ENCODE measurements at regions not wholly inside any gene's neighbourhood (a gene's known extent, or its start where the extent isn't known, plus 50 kb on each side); places are given as distances from the start of the nearest gene placed in this dataset.
"Not testable (repeated sequence)": the region's sequence is repeated elsewhere in the genome, so short reads cannot be mapped to it uniquely, and the experiment has no call there.

DNA sequence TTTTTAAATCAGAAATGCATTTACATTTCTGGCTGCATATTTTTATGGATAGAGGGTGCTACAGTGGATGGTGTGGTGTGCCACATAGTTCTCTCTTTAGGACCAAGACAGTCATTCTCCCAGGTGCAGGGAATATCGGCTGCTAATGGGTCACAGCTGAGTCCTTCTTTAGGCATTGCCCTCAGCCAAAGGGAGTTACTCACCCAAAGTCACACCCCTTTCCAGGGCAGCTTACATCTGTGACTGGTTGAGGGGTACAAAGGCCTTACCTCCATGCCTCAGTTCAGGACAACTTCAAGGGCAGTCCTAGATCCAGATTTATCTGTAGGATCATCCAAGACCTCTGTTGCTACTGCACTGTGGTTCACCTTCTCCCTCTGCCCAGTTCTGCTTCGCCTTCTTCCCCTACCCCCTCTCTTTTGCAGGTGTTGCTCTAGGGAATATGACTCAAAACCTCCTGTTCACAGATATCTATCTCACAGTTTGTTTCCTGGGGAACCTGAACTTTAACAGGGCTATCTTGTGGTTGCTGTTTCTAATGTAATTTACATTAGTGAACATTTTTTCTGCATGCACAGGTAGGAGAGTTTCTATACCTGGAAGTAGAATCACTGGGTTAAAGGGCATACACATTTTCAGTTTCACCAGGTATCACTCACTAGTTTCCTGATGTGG lies 413.9 kb downstream of the RPS6KC1 start:
- DNase-seq (ENCODE audit: low spot score): no peak

DNA sequence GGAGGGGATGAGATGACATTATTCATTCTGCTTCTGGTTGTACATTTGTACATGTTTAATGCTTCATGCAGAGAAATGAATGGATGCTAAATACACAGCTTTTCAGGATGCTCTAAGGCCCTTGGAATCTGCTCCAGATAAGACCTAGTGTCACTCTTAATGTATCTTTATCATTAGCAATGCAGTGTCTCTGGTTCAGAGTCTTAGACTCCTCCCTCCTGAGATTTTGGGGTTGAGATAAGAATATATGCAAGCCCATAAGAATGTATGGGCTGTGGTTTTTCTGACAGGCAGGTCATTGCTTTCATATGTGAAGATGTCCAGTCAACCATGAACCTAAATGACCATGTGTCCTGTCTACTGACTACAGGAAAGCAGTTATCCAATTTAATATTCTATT lies 415.5 kb downstream of the RPS6KC1 start:
- DNase-seq (ENCODE audit: low spot score): no peak

DNA sequence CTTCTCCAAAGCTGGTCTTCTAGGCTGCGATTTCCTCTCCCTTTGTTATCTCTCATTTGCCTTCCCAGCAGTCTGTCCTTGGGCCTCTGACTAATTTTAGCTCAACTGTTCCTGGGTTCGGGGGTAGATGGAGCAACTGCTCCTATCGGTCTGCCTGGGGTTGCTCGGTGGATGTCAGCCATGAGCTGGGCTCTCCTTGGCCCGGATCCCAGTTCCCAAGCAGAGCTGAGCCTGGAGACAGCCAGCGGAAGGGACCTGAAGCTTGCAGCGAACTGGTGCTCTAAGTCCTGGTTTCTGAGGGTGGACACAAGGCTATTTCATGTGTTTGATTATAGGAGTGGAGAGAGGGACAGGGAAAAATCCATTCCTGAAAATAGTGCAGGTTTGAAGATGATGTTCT lies 423.0 kb downstream of the RPS6KC1 start:
- no peak for DNase-seq (ENCODE audit: low spot score)

DNA sequence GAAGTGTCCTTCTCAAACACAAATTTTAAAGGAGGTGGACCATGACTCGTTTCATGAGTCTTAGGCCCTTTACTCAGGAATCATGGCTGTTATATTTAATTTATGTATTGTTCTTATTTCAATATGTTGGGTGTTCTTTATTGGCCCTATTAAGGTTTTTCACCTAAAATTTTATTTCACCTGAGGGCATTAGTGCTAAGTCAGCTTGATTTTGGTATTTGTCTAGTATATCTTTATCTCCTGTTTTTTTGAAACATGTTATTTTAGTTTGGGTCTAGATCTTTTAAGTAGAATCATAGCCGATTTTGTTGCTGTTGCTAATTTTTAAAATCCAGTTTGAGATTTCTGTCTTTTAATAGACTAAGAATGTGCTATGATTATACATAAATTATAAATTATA lies 430.4 kb downstream of the RPS6KC1 start:
- DNase-seq (ENCODE audit: low spot score): no peak

DNA sequence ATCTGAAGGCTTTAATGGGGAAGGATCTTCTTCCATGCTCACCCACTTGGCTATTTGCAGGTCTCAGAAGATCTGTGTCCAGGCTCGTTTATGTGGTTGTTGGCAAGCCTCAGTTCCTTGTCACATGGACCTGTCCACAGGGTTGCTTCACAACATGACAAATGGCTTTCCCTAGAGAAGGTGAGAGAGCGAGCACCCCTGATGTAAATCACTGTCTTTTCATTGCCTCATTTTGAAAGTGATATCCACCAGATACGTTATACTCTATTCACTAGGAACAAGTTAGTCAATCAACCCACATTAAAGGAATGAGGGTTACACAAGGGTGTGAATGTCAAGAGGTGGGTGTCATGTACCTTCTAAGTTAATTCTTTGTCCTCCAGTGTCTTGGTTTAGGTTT lies 433.3 kb downstream of the RPS6KC1 start:
- DNase-seq (ENCODE audit: low spot score): no peak

DNA sequence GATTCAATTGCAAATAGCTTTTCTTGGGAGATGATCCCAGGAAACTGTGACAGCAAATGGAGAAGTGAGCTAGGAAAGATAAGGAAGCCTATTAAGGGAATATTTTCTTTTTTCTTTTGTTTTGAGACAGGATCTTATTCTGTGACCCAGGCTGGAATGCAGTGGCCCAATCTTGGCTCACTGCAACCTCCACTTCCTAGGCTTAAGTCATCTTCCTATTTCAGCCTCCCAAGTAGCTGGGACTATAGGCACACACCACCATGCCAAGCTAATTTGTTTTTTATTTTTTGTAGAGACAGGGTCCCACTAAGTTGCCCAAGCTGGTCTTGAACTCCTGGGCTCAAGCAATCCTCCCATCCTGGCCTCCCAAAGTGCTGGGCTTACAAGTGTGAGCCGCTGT lies 433.7 kb downstream of the RPS6KC1 start:
- DNase-seq (ENCODE audit: low spot score): no peak

DNA sequence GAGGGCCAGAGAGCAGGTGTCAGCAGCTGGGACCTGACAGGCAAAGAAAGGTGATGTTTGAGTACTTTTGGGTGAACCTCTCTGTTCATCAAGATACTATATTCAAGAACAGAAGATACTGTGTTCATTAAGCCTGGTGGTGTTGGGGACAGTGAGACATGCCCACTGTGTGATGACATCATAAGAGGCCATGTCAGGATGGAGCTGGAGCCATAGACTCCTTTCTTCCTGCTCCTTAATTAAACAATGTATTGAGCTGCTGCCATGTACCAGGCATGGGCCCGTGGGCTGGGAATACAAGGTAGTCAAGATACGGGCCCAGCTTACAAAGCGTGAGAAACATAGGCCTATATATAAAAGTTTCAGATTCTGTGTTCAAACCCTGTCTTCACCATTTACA lies 435.4 kb downstream of the RPS6KC1 start:
- DNase-seq (ENCODE audit: low spot score): no peak

DNA sequence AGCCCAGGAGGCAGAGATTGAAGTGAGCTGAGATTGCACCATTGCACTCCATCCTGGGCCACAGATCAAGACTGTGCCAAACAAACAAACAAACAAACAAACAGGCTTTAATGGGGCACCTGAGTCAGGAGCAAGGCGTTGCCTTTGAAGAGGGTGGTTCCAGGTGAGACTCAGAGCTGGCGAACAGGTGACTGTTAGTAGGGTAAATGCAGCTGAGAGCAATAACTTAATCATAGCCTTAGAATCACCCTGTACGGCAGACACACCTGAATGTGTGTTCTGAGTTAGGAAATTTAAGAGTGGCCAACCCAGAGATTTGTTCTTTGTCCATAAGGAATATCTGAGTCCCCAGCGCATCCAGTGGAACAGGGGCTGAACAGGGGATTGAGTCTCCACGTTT lies 440.4 kb downstream of the RPS6KC1 start:
- DNase-seq (ENCODE audit: low spot score): no peak

DNA sequence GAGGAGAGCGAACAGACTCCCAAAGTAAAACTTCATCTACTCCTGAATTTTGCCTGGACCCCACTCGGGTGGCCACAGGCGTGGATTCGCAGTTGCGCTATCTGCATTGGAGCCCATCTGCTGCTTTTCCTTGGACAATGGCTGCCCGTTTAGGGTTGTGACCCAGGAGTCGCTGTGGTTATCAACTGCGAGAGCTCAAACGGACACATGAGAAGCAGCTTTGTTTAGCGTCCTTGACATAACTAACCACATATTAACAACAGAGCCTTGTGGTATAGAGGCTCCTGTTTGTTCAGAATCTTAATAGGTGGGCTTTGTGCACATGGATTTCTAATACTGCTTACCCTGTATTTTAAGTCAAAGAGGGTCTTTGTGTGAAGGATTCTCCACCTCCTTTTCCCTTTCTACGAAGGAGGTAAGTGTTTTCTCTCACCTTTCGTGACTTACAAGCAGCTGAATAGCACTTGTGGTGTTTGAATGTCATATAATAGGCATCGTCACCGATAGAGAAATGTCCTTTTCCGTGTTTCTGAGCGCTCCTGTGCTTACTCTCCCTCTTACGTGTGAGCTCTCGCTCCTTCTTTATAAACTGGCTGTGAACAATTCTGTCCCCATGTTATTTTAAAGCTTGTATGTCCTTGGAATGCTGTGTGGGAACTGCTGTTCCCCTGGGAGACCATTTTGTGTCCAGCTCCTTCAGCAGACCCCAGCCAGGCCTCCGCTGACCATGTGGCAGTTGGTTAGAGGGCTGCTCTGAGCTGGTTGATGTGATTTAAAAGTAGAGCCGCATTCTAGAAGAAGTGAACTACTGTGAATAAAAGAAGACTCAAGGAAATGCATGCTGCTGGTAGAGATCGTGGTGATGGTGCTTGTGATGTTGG lies 441.4 kb downstream of the RPS6KC1 start:
- no peak for DNase-seq (ENCODE audit: low spot score)

DNA sequence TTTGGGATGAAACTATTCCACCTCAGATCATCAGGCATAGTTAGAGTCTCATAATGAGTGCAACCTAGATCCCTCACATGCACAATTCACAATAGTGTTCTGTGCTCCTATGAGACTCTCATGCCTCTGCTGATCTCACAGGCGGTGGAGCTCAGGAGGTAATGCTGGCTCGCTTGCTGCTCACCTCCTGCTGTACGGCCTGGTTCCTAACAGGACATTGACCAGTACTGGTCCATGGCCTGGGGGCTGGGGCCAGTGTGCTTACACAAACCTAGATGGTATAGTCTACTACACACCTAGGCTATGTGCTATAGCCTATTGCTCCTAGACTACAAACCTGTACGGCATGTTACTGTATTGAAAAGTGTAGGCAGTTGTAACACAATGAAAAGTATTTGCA lies 448.4 kb downstream of the RPS6KC1 start:
- no peak for DNase-seq (ENCODE audit: low spot score)

DNA sequence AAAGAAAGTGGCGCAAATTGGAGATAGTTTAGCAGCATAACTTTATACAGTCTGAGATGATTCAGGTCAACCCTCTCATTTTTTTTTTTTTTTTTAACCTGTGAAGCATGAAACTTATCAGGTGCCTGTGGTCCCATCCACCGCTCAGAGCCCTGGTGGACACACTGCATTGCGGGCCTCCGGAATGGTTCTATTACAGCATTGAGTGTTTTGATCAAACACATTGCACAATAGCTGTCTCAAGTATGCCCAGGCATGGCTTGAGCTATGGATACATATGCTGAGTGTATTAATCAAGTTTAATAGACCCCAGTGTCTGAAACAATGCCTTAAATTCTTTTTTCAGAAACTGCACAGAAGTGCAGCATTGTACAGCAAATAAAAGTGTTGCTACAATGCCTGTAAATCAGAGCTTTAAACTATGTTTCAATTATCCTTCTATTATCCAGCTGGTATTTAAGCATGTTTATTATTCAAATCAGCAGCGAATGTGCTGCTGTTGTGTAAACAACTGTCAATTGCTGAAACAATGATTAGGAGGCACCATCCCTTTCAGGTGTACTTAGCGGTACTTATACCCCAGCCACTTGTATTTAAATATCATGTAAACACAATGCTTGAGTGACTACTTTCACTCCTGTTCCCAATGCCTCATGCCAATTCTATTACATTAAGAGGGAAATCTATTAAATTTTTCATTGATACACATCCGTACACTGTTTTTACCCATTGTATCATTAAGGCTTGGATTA lies 456.6 kb downstream of the RPS6KC1 start:
- DNase-seq (ENCODE audit: low spot score): no peak

DNA sequence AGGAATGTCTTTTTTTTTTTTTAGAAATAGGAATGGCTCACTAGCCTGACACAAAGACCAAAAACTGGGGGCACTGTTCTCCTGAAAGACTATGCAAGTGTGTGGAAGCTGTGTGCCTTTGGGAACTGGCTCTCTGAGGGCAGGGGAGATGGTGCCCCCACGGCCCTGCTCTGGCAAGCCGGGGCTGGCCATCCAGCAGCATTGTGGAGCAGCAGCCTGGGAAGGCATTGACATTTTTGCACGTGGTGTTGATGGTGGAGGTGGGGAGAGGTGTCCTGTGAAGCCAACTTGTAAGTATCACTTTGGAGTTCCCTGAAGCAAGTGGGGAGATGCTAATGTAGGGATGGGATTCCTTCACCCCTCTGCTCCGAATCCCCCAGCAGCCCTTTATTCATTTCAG lies 460.1 kb downstream of the RPS6KC1 start:
- DNase-seq (ENCODE audit: low spot score): no peak

DNA sequence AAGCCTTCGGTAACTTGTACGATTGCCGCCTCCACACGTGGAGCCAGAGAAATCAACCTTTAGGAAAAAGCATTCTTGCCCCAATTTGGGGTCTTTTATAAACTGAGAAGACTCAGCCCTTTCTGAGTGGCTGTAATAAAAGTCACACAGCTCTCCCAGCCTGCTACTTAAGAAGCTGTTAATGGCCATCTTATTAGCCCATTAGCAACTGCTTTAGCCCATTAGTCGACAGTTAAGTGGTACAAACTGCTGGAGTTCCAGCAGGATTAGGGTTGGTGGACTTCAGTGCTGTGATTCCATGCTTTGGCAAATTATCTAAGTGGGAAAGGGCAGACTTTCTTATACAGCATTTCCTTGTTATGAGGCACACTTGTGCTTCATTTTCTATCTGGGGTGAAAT lies 461.3 kb downstream of the RPS6KC1 start:
- no peak for DNase-seq (ENCODE audit: low spot score)

DNA sequence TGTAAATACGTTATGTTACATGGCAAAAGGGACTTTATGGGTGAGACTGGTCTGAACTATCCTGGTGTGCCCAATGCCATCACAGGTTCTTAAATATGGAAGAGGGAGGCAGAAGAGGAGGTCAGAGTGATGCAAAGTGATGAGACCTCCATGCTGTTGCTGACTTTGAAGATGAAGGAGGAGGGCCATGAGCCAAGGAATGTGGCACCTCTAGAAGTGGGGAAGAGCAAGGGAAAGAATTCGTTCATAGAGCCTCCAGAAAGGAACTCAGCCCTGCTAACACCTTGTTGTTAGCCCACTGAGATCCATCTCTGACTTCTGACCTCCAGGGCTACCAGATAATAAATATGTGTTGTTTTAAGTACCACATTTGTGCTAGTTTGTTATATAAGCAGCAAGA lies 462.0 kb downstream of the RPS6KC1 start:
- no peak for DNase-seq (ENCODE audit: low spot score)

DNA sequence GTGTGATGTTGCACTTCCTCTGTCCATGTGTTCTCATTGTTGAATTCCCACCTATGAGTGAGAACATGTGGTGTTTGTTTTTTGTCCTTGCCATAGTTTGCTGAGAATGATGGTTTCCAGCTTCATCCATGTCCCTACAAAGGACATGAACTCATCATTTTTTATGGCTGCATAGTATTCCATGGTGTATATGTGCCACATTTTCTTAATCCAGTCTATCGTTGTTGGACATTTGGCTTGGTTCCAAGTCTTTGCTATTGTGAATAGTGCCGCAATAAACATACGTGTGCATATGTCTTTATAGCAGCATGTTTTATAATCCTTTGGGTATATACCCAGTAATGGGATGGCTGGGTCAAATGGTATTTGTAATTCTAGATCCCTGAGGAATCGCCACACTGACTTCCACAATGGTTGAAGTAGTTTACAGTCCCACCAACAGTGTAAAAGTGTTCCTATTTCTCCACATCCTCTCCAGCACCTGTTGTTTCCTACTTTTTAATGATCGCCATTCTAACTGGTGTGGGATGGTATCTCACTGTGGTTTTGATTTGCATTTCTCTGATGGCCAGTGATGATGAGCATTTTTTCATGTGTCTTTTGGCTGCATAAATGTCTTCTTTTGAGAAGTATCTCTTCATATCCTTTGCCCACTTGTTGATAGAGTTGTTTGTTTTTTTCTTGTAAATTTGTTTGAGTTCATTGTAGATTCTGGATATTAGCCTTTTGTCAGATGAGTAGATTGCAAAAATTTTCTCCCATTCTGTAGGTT lies 463.6 kb downstream of the RPS6KC1 start:
- not testable (repeated sequence) for DNase-seq (ENCODE audit: low spot score)

DNA sequence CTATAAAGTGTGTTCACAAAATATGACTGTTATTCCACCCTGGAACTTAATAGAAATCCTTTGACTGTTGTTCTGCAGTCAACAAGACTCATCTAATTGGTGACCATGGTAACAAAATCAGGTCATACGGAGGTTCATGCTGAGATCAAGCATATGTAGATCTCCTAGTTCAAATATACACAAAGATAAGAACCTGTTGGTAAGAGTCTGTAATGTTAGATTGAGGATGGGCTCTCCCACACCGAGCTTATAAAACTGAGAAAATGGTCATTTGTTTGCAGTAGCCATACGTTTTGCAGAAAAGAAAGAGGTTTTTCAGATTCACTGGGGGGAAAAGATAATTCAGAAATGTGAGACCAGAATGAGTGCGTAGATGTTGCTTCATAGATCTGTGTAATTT lies 468.1 kb downstream of the RPS6KC1 start:
- no peak for DNase-seq (ENCODE audit: low spot score)

DNA sequence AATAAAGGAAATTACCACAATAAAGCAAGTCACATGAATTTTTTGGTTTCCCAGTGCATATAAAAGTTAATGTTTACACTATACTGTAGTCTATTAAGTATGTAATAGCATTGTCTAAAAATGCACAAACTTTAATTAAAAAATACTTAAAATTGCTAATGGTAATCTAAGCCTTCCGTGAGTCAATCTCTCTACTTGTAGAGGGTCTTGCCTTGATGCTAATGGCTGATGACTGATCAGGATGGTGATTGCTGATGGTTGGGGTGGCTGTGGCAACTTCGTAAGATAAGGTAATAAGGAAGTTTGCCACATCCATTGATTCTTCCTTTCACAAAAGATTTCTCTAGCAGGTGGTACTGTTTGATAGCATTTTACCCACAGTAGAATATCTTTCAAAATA lies 466.6 kb upstream of the PROX1 start:
- DNase-seq (ENCODE audit: low spot score): no peak

DNA sequence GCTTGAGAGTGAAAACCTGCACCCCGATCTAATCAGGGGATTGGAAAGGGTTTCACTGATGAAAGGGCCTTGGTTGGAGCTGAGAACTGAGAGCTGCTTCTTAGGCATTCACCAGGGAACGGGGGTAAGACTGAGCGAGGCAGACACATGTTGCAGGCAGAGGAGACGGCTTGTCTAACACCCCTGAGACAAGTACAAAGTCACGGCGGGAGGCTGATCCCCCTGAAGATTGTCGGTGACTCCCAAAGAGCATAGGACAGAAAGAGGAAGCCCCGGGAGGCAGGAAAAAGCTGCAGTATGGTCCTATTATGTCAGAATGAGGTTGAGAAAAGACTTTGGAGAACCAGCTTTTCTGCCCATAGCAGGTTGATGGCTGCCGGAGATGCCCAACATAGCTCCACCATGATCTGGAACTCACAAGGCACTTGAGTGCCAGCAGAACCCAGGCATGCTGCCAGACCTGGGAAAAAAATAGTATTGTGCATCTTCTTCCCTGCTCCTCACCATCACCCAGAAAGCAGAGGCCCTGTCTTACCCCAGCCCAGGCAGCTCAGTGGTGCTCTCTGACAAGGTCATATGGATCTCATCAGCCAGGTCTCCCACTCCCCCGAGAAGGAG lies 463.9 kb upstream of the PROX1 start:
- DNase-seq (ENCODE audit: low spot score): no peak

DNA sequence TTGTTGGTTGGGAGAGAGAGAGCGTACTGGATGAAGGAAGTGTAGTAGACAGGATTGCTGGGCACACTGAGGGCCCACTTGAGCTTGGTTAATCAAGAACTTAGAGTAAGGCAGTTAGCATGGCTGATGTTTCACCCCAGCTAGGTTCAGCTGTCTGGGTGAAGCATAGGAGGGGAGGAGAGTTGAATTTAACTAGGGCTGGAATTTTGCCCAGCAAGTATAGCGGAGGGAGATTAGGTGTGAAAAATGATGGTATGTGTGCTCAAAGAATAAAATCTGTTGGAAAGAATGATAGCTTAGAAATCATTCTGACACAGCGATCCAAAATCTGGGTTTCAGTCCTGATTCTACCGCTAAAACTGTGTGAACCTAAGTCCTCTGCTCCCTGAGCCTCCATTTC lies 461.5 kb upstream of the PROX1 start:
- DNase-seq (ENCODE audit: low spot score): no peak

DNA sequence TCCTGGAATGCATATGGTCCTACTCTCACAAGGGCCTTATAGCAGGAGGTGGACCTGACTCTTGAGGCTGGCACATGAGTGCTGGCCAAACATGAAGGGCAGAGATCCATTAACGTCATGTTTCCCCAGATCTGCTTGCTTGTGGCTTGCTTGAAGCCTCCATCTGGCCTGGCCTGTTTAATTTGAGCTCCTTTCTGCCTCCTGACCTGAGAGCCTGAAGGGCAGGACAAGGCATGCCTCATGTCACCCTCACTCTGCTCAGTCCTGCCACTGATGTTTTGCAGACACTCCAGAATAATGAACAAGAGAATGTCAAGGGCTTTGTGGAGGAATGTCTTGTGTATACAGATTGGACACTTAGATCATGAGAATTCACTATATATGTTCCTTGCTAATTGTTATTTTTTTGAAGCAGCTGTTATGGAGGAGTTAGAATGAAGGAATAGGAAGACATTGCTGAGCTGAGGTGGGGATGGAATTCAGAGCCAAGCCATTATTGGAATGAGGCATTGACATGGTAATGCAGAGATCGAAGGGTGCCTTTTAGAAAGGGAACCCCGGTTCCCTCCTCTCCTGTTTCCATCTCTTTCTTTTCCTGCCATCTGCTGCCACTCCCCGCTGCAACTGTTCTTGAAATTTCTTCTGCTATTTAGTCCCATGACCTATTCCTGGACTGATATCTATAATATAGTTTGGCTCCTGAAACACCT lies 457.0 kb upstream of the PROX1 start:
- DNase-seq (ENCODE audit: low spot score): no peak
